ENCODE measurements at regions not wholly inside any gene's neighbourhood (a gene's known extent, or its start where the extent isn't known, plus 50 kb on each side); places are given as distances from the start of the nearest gene placed in this dataset.

GRCh38 chr4:141348125-141348524, 127.4 kb downstream of the ZNF330 start:
- DNase-seq (no peak), ATAC-seq (ENCODE audit: low FRiP score in 2 of 2) (peak in 1 of 2 donors; percentile 51)
- peak overlapping the region in 2 of 4 donors; percentile 9 to 55 for H3K27ac ChIP-seq
- H3K27me3 ChIP-seq = no peaks in the 10 kb centered on the region
- no peaks in the 10 kb centered on the region for H3K36me3 ChIP-seq
- H3K4me3 ChIP-seq = no peak overlapping the region
- peaks cover 0 to 4% (median 2%) of the 10 kb centered on the region in 4 donors for H3K4me1 ChIP-seq
- no peaks in the 10 kb centered on the region for H3K9me3 ChIP-seq
- 63 to 66% methylated on average over 2 of the region's 2 CpGs for WGBS, 2 donors
- TF ChIP-seq POLR2A (IDR thresholded peaks at IDR 0.05) (no peak), EP300 (IDR thresholded peaks at IDR 0.05) (peak in 1 of 4 donors; percentile 43), POLR2AphosphoS5 (IDR thresholded peaks at IDR 0.05) (no peak), CTCF (IDR thresholded peaks at IDR 0.05) (no peak)

- 22 to 74% methylated on average over 1 of the region's 1 CpG for WGBS, 2 donors
- Histone ChIP-seq H3K4me1 (peaks cover 0 to 4% (median 2%) of the 10 kb centered on the region in 4 donors), H3K9me3 (no peaks in the 10 kb centered on the region), H3K4me3 (no peak overlapping the region), H3K27me3 (no peaks in the 10 kb centered on the region), H3K36me3 (no peaks in the 10 kb centered on the region), H3K27ac (peak overlapping the region in 3 of 4 donors; percentile 6 to 55 (median 9))
- DNase-seq (no peak), ATAC-seq (ENCODE audit: low FRiP score in 2 of 2) (no peak)
- TF ChIP-seq POLR2A (IDR thresholded peaks at IDR 0.05) = no peak
- TF ChIP-seq EP300 (IDR thresholded peaks at IDR 0.05) = no peak
- no peak for TF ChIP-seq POLR2AphosphoS5 (IDR thresholded peaks at IDR 0.05)
- no peak for TF ChIP-seq CTCF (IDR thresholded peaks at IDR 0.05)
Measured at GRCh38 chr4:141348573-141348972, 127.9 kb downstream of the ZNF330 start.

DNA sequence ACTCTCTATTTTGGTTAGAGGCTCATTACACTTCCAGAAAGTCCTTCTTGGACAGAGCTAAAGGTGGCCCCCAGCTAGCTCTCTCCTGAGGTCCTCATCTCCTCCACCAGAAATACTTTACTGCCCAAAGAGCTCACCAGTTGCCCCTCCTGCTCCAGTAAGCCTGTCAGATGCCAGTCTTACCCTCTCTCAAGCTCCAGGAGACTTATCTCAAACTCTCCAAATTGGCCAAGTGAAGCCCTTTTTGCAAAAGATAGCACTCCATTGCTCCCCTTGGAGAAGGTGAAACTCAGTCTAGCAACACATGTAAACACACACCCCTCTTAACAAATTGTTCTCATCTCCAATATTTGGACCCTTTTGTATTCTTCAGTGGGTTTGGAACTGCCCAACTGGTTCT, 128.5 kb downstream of the ZNF330 start:
- ATAC-seq (ENCODE audit: low FRiP score in 2 of 2) (no peak), DNase-seq (no peak)
- no peaks in the 10 kb centered on the region for H3K9me3 ChIP-seq
- no peak overlapping the region for H3K4me3 ChIP-seq
- no peaks in the 10 kb centered on the region for H3K36me3 ChIP-seq
- peaks cover 0 to 4% (median 2%) of the 10 kb centered on the region in 4 donors for H3K4me1 ChIP-seq
- H3K27ac ChIP-seq = peak overlapping the region in 2 of 4 donors; percentile 9 to 55
- H3K27me3 ChIP-seq = no peaks in the 10 kb centered on the region
- no peak for TF ChIP-seq EP300 (IDR thresholded peaks at IDR 0.05)

DNA sequence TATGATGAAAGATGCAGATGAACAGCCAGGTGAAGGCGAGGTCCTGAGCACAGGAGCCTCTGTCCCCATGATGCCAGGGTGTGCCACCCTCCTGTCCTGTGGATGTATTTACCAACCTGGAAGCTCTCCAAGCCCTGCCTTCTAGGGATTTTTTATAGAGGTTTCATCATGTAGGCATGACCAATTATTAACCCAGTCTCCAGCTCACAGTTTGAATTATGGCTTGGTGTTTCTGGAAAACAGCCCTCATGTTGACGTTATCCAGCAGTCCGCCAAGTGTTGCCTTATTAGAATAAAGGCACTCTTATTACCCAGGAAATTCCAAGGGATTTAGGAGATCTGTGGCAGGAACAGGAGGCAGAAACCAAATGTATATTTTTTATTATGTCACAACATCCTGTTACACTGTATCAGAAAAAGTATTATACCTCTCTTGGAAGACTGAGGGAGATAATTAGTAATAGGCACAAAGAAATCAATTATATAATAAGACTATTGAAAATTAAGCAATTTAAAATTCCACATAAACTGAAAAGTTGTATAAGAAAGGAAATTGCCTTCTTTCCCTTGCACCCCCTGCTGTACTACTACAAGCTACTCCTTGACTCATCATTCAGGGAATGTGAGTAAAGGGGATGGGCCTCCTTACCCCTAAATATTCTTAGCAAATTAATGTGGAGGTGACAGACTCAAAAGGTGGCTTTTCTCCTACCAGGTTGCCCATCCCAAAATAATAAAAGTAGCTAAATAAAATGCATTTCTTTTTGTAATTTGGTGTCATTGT, 129.6 kb downstream of the ZNF330 start:
- ATAC-seq (ENCODE audit: low FRiP score in 2 of 2) = peak in 1 of 2 donors; percentile 51
- no peaks in the 10 kb centered on the region for H3K36me3 ChIP-seq
- no peak overlapping the region for H3K4me3 ChIP-seq
- H3K4me1 ChIP-seq = peaks cover 0 to 4% (median 2%) of the 10 kb centered on the region in 4 donors
- 38 to 42% methylated on average over 3 of the region's 3 CpGs for WGBS, 2 donors
- H3K27ac ChIP-seq = no peak overlapping the region
- DNase-seq = peak in 1 of 2 donors; percentile 42
- TF ChIP-seq POLR2AphosphoS5 (IDR thresholded peaks at IDR 0.05) = no peak
- TF ChIP-seq CTCF (IDR thresholded peaks at IDR 0.05) = no peak
- TF ChIP-seq POLR2A (IDR thresholded peaks at IDR 0.05) = no peak
- no peaks in the 10 kb centered on the region for H3K9me3 ChIP-seq
- H3K27me3 ChIP-seq = no peaks in the 10 kb centered on the region

GRCh38 chr4:141352331-141352730, 131.6 kb downstream of the ZNF330 start:
- H3K4me1 ChIP-seq = peaks cover 0 to 4% (median 2%) of the 10 kb centered on the region in 4 donors
- DNase-seq (no peak), ATAC-seq (ENCODE audit: low FRiP score in 2 of 2) (peak in 1 of 2 donors; percentile 53)
- H3K9me3 ChIP-seq = no peaks in the 10 kb centered on the region
- no peak for TF ChIP-seq EP300 (IDR thresholded peaks at IDR 0.05)
- TF ChIP-seq POLR2AphosphoS5 (IDR thresholded peaks at IDR 0.05) = no peak
- TF ChIP-seq POLR2A (IDR thresholded peaks at IDR 0.05) = no peak
- no peak overlapping the region for H3K4me3 ChIP-seq
- H3K27me3 ChIP-seq = no peaks in the 10 kb centered on the region
- H3K27ac ChIP-seq = peak overlapping the region in 3 of 4 donors; percentile 13 to 16 (median 13)
- H3K36me3 ChIP-seq = no peaks in the 10 kb centered on the region
- 54 to 62% methylated on average over 2 of the region's 2 CpGs for WGBS, 2 donors
